LNCaP clone FGC (cell line): ENCODE measurements at regions not wholly inside any gene's neighbourhood (a gene's known extent, or its start where the extent isn't known, plus 50 kb on each side); places are given as distances from the start of the nearest gene placed in this dataset.

Experiments
- DNase-seq: peaks from one replicate; pipeline ENCODE4 v3.0.0-alpha.2; 2011; ENCODE audit warnings: low read depth
- H3K4me3 ChIP-seq: 2 replicates; pipeline ENCODE4 v1.5.1; 2011; ENCODE audit warnings: mild to moderate bottlenecking, low read depth, low read length, control low read depth
- CTCF ChIP-seq: IDR thresholded peaks from 2 replicates; pipeline ENCODE4 v1.5.1; 2012; ENCODE audit warnings: mild to moderate bottlenecking; ENCODE audit not compliant: control insufficient read depth, insufficient read depth; ENCODE audit errors: extremely low read depth

DNA sequence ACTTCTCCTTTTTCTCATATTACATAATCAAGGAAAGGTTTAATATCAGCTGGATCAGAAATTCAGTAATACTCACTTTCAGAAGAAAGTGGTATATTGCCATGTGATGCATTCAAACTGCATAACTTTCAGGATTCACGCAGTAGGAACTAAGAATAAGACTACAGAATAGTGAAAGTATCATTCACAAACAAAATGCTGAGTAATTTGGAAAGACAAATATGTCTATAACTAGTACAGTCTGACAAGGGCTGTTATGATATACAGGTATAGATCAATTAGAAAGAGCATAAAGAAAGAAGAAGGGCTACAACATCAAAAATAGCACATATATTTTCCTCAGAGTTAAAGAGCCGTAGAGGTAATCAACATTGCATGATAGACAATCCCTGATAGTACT lies 871.5 kb upstream of the TMPRSS15 start:
- DNase-seq, result no peak
- no peak overlapping the region for H3K4me3 ChIP-seq
- TF ChIP-seq CTCF, result no peak

GRCh38 chr21:19276665-19277064 lies 873.1 kb upstream of the TMPRSS15 start:
- no peak for DNase-seq
- no peak for TF ChIP-seq CTCF
- no peak overlapping the region for H3K4me3 ChIP-seq

DNA sequence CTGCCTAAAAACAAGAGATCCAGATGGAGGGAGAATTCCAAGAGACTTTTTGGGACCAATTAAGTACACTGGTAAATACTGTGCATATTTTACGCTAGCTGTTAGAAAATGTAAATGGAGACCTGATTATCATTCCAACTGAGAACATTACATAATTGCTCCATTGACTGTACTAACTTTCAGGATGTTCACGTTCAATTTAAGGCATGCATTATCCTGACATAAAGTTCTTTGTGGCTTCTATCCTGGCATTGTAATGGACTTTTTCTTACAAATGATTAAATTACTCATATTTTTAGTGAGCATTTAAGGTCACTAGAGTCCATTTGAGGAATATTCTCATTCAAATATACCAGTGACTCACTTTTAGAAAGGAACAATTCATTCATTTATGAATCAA lies 883.3 kb upstream of the TMPRSS15 start:
- DNase-seq, result no peak
- TF ChIP-seq CTCF, result no peak

GRCh38 chr21:19290328-19290727 lies 886.7 kb upstream of the TMPRSS15 start:
- no peak for DNase-seq
- no peak for TF ChIP-seq CTCF
- no peak overlapping the region for H3K4me3 ChIP-seq

More for the DNA sequence above, 883.3 kb upstream of the TMPRSS15 start:
- no peak overlapping the region for H3K4me3 ChIP-seq

GRCh38 chr21:19320291-19320690 lies 916.7 kb upstream of the TMPRSS15 start:
- DNase-seq, result no peak
- no peak overlapping the region for H3K4me3 ChIP-seq
- no peak for TF ChIP-seq CTCF

- DNase-seq, result no peak
- TF ChIP-seq CTCF, result no peak
- H3K4me3 ChIP-seq, result no peak overlapping the region
Observed at GRCh38 chr21:19321688-19322087, 918.1 kb upstream of the TMPRSS15 start.

GRCh38 chr21:19322360-19322759 lies 918.8 kb upstream of the TMPRSS15 start:
- TF ChIP-seq CTCF, result peak; percentile 32
- DNase-seq, result no peak
- no peak overlapping the region for H3K4me3 ChIP-seq
